Esophagus muscularis mucosa (tissue), 4 donors: ENCODE measurements at regions not wholly inside any gene's neighbourhood (a gene's known extent, or its start where the extent isn't known, plus 50 kb on each side); places are given as distances from the start of the nearest gene placed in this dataset.

ENCODE experiments used
- DNase-seq: peaks from one replicate; pipeline ENCODE4 v3.0.0-alpha.2; 2017; ENCODE audit errors: extremely low spot score
- H3K27ac ChIP-seq, 4 donors: fragments of 200-600 bp; sonication (generic); replicated peaks in 1 of 4; 1 replicate in 3 of 4; 2 replicates in 1 of 4; pipeline ENCODE4 v1.5.1; 2016 to 2019; ENCODE audit warnings: mild to moderate bottlenecking in 1 of 4
- H3K27me3 ChIP-seq, 4 donors: fragments of 200-600 bp; sonication (generic); one replicate each; pipeline versions ENCODE4 v1.5.1 to v1.6.0; 2016 to 2019
- H3K36me3 ChIP-seq, 4 donors: fragments of 200-600 bp; sonication (generic); one replicate each; pipeline ENCODE4 v1.5.1; 2016 to 2019
- H3K4me1 ChIP-seq, 4 donors: fragments of 200-600 bp; sonication (generic); one replicate each; pipeline ENCODE4 v1.5.1; 2016 to 2019
- H3K4me3 ChIP-seq, 4 donors: fragments of 200-600 bp; sonication (generic); 1 replicate in 2 of 4; 2 replicates in 2 of 4; pipeline ENCODE4 v1.5.1; 2016 to 2019; ENCODE audit warnings: mild to moderate bottlenecking in 4 of 4, moderate library complexity in 1 of 4
- H3K9me3 ChIP-seq, 4 donors: fragments of 200-600 bp; sonication (generic); 1 replicate in 3 of 4; 2 replicates in 1 of 4; pipeline ENCODE4 v1.5.1; 2016 to 2019
- CTCF ChIP-seq, 3 experiments: fragments of 200-600 bp in 2 of 3; fragments of 450-650 bp in 1 of 3; sonication (generic) in 2 of 3; IDR thresholded peaks; one replicate each; pipeline ENCODE4 v1.5.1; 2017 to 2019; ENCODE audit warnings: antibody characterized with exemption in 3 of 3, mild to moderate bottlenecking in 2 of 3, moderate library complexity in 1 of 3
- EP300 ChIP-seq: sonication (generic); formaldehyde crosslinking; IDR thresholded peaks from one replicate; pipeline ENCODE4 v1.6.1; 2017; ENCODE audit warnings: antibody characterized with exemption
- POLR2A ChIP-seq: fragments of 450-650 bp; IDR thresholded peaks from one replicate; pipeline ENCODE4 v1.6.1; 2017; ENCODE audit warnings: antibody characterized with exemption, moderate library complexity, mild to moderate bottlenecking, low read depth
- POLR2AphosphoS5 ChIP-seq, 2 donors: sonication (generic); formaldehyde crosslinking; IDR thresholded peaks; one replicate each; pipeline ENCODE4 v1.6.1; 2017; ENCODE audit warnings: antibody characterized with exemption in 2 of 2
- whole genome bisulfite sequencing: methylation state at CpG from one replicate; pipeline ENCODE4 v1.1.5; 2018; 5-methylcytosine and 5-hydroxymethylcytosine counted together
- intact Hi-C: fragments of 100-400 bp; cut with DNase I; formaldehyde crosslinking; loops from one replicate; pipeline ENCODE4 v1.15.1; 2023

- no peaks in the 10 kb centered on the region for H3K4me1 ChIP-seq
- H3K9me3 ChIP-seq = no peaks in the 10 kb centered on the region
- no peak overlapping the region for H3K27ac ChIP-seq
- DNase-seq = no peak
- intact Hi-C loops = no loop called here
- WGBS = 58% methylated on average over 3 of the region's 3 CpGs
- no peak overlapping the region for H3K4me3 ChIP-seq
- H3K27me3 ChIP-seq = peaks cover 0 to 13% (median 0%) of the 10 kb centered on the region in 4 donors
- TF ChIP-seq EP300 (no peak), CTCF (IDR thresholded peaks at IDR 0.05) (no peak), POLR2A (no peak), POLR2AphosphoS5 (IDR thresholded peaks at IDR 0.05) (no peak)
- no peaks in the 10 kb centered on the region for H3K36me3 ChIP-seq
Observed at GRCh38 chr20:20970841-20971240, 135.3 kb downstream of the LINC00237 start.

- Histone ChIP-seq H3K4me1 (no peaks in the 10 kb centered on the region), H3K27ac (no peak overlapping the region), H3K36me3 (no peaks in the 10 kb centered on the region), H3K4me3 (no peak overlapping the region), H3K9me3 (no peaks in the 10 kb centered on the region), H3K27me3 (peaks cover 0 to 13% (median 0%) of the 10 kb centered on the region in 4 donors)
- 38% methylated on average over 13 of the region's 13 CpGs for WGBS
- TF ChIP-seq POLR2AphosphoS5 (IDR thresholded peaks at IDR 0.05) (no peak), POLR2A (no peak), CTCF (IDR thresholded peaks at IDR 0.05) (no peak), EP300 (no peak)
- intact Hi-C loops = no loop called here
- no peak for DNase-seq
Observed at GRCh38 chr20:20969701-20970280, 136.4 kb downstream of the LINC00237 start.

- intact Hi-C loops = no loop called here
- TF ChIP-seq CTCF (IDR thresholded peaks at IDR 0.05) (no peak), EP300 (no peak), POLR2AphosphoS5 (IDR thresholded peaks at IDR 0.05) (no peak), POLR2A (no peak)
- DNase-seq = no peak
- WGBS = 82% methylated on average over 10 of the region's 10 CpGs
- Histone ChIP-seq H3K27ac (no peak overlapping the region), H3K27me3 (peaks cover 0 to 19% (median 0%) of the 10 kb centered on the region in 4 donors), H3K36me3 (no peaks in the 10 kb centered on the region), H3K4me3 (no peak overlapping the region), H3K4me1 (no peaks in the 10 kb centered on the region), H3K9me3 (no peaks in the 10 kb centered on the region)
Observed at GRCh38 chr20:20967564-20968184, 138.5 kb downstream of the LINC00237 start.

GRCh38 chr20:20966171-20966570 is 140.0 kb downstream of the LINC00237 start:
- TF ChIP-seq POLR2AphosphoS5 (IDR thresholded peaks at IDR 0.05) (no peak), CTCF (IDR thresholded peaks at IDR 0.05) (no peak), EP300 (no peak), POLR2A (no peak)
- no peaks in the 10 kb centered on the region for H3K9me3 ChIP-seq
- peaks cover 0 to 16% (median 0%) of the 10 kb centered on the region in 4 donors for H3K27me3 ChIP-seq
- no peaks in the 10 kb centered on the region for H3K36me3 ChIP-seq
- WGBS = 78% methylated on average over 8 of the region's 8 CpGs
- intact Hi-C loops = no loop called here
- H3K27ac ChIP-seq = no peak overlapping the region
- no peak overlapping the region for H3K4me3 ChIP-seq
- no peak for DNase-seq
- H3K4me1 ChIP-seq = no peaks in the 10 kb centered on the region
